Urinary bladder (tissue), 3 donors: ENCODE measurements at regions not wholly inside any gene's neighbourhood (a gene's known extent, or its start where the extent isn't known, plus 50 kb on each side); places are given as distances from the start of the nearest gene placed in this dataset.

Source experiments
- DNase-seq: peaks from one replicate; pipeline ENCODE4 v3.0.0-alpha.2; 2015; ENCODE audit errors: extremely low spot score
- H3K27ac ChIP-seq: one replicate; pipeline ENCODE4 v1.5.1; 2013; ENCODE audit warnings: low read depth, mild to moderate bottlenecking, moderate library complexity
- H3K36me3 ChIP-seq: one replicate; pipeline ENCODE4 v1.6.1; 2013; ENCODE audit warnings: mild to moderate bottlenecking, moderate library complexity; ENCODE audit not compliant: insufficient read depth
- H3K4me1 ChIP-seq: one replicate; pipeline ENCODE4 v1.6.1; 2013; ENCODE audit warnings: mild to moderate bottlenecking, moderate library complexity; ENCODE audit not compliant: insufficient read depth
- H3K4me3 ChIP-seq: one replicate; pipeline ENCODE4 v1.5.1; 2013; ENCODE audit warnings: low read depth, low read length
- WGBS: extraction: QIAGEN DNeasy Blood & Tissue Kit; methylation state at CpG from one replicate; pipeline ENCODE4 v1.1.7; 2013; 5-methylcytosine and 5-hydroxymethylcytosine counted together
- donor health status: healthy with polysubstance abuse.
- donor health status: healthy.

DNA sequence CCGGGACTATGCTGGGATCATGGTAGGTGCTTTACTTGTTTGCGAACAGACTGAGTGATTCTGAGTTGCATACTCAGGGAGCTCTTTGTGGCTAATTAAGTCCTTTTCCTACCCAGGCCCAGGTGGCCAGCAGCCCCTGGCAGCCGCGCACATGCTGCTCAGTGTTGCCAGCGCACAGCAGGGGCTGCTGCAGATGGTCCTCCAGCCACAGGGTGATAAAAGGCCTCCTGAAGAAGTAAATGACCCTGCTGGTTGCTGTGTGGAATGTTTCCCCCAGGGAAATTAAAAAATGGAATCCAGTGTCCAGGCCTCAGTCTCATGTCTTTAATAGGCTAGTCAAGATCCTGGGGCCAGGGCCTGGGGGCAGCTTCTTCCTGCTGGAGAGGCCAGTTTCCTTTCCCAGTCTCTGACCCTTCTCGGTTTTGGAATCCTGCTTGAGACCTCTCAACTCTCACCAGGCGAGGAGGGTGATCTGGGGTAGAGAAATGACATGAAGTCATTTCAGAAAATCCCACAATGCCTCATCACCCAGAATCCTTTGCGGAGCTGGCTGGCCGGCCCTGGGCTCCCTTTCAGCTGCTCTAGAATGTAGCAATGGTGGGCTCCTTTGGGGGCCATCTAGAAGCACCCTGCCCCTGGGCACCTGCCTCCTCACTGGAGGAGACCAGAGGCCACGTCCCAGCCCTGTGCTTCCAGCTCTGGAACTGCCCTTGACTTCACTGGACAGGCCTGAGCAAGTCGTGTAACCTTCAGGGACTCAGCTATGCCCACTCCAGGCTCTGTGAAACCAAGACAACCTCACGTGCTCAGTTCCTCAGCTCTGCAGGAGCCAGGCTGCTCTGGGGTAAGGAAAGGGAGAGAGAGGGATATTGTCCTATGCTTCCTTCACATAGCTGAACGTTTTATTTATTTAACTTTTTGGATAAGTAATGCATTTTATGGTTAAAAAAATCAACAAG lies 131.4 kb downstream of the MRPS6 start:
- Histone ChIP-seq H3K36me3 (no peaks in the 10 kb centered on the region), H3K27ac (no peak overlapping the region), H3K4me3 (no peak overlapping the region), H3K4me1 (no peaks in the 10 kb centered on the region)
- no peak for DNase-seq
- WGBS: 82% methylated on average over 13 of the region's 13 CpGs

DNA sequence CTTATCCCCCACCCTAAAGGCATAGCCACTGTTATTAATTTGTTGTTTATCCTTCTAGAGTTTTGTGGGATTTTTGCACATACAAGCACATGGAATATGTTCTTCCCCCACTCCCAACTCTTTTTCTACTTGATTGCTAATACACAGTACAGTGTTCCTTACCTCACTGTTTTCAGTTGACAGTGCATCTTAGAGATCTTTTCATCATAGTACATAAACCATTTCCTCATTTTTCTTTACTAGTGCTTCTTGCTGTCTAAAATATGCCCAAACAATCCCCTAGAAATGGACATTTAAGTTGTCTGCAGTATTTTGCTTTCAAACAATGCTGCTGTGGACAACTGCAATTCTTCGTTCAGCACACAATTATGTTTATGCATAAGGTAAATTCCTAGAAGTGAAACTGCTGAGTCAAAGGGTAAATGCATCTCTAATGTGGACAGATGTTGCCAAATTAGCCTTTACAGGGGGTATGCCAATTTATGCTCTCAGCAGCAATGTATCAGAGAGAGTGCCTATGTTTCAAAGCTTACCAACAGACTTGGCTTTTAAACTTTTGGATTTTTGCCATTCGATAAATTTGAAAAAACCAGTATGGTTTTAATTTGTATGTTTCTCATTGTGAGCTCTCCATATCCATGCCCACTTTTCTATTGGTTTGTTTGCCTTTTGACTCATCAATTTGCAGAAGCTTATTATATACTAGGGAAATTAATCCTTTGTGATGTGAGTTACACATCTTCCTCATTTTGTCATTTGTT lies 132.6 kb downstream of the MRPS6 start:
- H3K4me3 ChIP-seq: no peak overlapping the region
- H3K27ac ChIP-seq: no peak overlapping the region
- 82% methylated on average over 2 of the region's 2 CpGs for WGBS
- no peak for DNase-seq
- H3K36me3 ChIP-seq: no peaks in the 10 kb centered on the region
- H3K4me1 ChIP-seq: no peaks in the 10 kb centered on the region

DNA sequence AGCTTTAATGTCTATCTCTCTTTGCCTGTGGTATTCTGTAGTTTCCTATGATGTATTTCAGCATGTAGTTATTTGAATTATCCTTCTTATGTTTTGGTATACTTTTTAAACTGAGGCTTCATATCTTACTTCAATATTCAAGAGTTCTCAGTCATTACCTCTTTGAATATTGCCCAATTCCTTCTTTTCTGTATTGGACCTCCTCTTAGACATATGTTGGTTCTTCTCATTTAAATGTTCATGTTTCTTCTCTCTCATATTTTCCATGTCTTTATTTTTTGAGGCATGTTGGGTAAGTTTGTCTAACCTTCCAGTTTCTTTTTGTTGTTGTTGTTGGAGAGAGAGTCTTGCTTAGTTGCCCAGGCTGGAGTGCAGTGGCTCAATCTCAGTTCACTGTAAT lies 140.6 kb downstream of the MRPS6 start:
- Histone ChIP-seq H3K27ac (no peak overlapping the region), H3K4me1 (no peaks in the 10 kb centered on the region), H3K36me3 (no peaks in the 10 kb centered on the region), H3K4me3 (no peak overlapping the region)
- DNase-seq: no peak

DNA sequence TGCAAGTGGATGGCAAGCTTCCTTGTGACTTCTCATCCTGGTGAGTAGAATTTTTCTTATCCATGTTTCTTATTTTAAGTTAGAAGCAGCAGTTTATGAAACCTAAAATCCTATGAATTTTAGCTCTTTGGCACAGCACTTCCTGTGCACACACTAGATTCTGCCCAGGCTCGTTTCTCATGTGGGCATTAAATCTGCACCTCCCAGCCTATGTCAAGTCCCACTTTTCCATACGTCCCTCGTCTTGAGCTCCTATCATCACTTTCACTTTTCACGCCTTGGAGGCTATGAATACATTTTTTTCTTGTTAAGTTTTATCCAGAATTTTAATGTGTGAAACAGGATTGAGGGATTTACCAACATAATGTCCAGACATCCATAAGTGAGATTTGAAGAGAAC lies 142.1 kb downstream of the MRPS6 start:
- 71% methylated on average over 4 of the region's 4 CpGs for WGBS
- H3K27ac ChIP-seq: no peak overlapping the region
- H3K36me3 ChIP-seq: no peaks in the 10 kb centered on the region
- no peak overlapping the region for H3K4me3 ChIP-seq
- DNase-seq: no peak
- no peaks in the 10 kb centered on the region for H3K4me1 ChIP-seq

DNA sequence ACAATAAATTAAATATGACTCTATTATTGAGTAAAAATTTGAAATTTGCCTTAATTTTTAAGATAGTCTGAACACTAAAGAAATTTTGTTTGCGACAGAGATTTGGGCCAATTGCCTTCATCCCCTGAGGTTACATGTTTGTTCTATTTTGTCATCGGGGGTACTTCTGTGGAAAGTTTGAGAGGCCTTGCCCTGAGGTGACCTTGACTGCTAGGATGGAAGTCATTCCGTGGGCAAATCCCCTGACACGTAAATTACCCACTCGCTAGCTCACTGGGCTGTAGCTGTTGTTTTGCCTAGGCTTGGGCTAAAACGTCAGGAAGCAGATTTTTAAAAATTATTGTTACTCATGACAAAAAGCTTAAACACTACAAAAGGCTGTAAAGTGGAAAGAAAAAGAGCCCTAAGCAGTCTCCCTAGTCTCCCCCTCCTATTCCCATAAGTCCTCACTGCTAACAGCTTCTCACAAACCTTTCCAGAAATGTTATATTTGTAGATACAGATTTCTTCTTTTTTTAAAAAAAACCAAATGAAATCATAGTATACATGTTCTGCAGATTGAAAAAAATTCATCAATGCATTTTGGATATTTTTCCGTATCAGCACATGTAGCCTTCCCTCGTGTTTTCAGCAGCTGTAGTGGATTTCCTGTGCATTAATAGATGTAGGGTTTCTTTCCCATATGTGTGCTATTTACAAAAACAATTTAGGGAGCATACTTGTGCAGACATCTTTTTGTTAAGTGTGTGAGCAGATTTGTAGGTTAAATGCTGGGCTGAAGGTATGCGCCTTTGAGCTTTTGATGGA lies 142.7 kb downstream of the MRPS6 start:
- no peak overlapping the region for H3K27ac ChIP-seq
- WGBS: 59% methylated on average over 9 of the region's 9 CpGs
- no peaks in the 10 kb centered on the region for H3K36me3 ChIP-seq
- H3K4me3 ChIP-seq: no peak overlapping the region
- H3K4me1 ChIP-seq: no peaks in the 10 kb centered on the region
- no peak for DNase-seq

DNA sequence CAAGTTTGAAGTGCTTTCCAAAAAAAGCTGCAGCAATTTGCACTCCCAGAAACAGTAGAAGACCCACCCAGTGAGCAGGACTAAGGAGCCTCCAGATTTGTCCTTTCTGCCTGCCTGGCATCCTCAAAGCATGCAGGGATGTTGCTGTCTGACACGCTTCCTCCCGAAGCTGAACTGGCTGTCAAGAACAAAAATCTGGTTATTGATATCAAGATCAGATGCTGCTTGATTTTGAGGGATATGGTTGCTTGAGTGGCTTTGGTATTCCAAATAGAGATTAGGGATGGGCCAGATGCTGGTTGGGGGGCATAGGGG lies 143.3 kb downstream of the MRPS6 start:
- Histone ChIP-seq H3K27ac (no peak overlapping the region), H3K4me1 (no peaks in the 10 kb centered on the region), H3K36me3 (no peaks in the 10 kb centered on the region), H3K4me3 (no peak overlapping the region)
- WGBS: 28% methylated on average over 2 of the region's 2 CpGs
- DNase-seq: no peak

DNA sequence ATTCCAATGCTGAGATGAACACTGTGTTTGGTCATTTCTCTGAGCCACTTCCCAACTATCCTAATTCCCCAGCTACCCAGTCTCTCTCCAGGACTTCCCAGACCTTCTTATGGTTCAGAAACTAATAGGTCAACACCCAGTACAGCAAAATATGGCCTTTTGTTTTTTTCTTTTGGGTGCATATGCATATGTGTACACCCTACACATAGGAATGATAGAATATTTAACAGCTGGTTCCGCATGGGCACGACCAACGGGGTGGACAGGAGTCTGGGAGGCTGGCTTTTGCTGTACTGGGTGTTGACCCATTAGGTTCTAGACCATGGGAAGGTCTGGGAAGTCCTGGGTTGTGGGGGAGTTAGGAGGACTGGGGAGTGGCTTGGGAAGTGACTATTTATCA lies 143.9 kb downstream of the MRPS6 start:
- WGBS: 96% methylated on average over 3 of the region's 3 CpGs

DNA sequence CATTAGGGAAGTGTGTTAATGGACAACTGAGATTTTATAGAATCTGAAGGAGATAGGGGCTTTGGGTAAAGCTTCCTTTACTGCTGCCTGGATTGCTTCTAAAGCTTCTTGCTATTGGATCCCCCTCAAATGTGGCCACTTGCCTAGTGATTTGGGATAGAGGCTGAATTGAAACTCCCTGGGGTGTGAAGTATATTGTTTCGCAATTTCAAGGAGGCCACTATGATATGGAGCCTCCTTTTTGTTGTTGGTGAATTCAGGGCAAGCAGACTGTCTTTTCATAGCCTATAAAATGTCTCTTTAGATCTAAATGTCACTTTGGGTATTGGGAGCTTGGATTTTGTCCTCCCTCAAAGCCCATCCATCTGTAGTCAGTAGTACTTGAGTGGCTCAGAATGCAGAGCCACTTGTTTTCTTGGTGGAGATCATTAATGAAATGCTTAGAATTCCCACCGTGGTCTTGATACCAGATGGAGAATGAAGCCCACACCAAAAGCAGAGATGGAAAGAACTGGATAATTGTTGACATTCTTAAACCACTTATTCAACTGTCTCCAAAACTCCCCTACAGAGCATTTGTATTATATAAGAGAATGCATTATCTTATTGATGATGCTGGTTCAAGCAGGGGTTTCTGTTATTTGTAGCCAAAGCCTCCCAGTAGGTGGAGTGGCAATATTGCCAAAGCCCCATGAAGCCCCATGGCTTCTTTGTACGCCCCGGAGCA lies 144.3 kb upstream of the KCNE2 start:
- Histone ChIP-seq H3K27ac (no peak overlapping the region), H3K36me3 (no peaks in the 10 kb centered on the region), H3K4me1 (peaks cover 1% of the 10 kb centered on the region), H3K4me3 (no peak overlapping the region)
- DNase-seq: no peak
- 85% methylated on average over 4 of the region's 4 CpGs for WGBS

More for the DNA sequence above, 143.9 kb downstream of the MRPS6 start:
- no peaks in the 10 kb centered on the region for H3K4me1 ChIP-seq
- H3K27ac ChIP-seq: no peak overlapping the region
- H3K36me3 ChIP-seq: no peaks in the 10 kb centered on the region
- H3K4me3 ChIP-seq: no peak overlapping the region
- no peak for DNase-seq

DNA sequence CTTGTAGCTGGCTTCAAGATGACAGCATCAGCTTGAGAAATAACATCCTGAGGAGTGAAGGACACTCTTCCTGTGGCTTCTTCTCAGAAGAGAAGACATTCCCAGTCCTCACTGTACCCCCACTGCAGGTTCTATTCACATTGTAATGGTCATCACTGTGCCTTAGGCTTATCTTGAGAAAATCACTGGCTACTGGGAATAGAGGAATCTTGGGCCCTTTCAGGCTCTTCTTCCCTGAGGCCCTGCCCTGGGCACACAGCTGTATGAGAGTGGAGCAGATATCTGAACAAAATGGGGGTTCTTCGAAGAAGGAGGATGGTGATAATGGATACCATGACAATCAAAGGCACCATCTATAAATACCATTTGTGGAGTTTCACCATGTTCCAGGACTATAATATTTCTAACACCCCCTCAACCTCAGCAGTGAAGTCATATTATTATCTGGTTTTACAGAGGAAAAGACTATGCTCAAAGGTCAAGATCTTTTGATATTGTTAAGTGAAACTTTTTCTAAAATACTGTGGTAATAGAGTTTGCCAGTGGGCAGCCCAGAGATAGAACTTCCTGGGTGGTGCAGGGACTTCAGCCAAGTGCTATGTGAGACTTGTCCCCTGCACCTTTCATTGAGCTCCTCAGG lies 143.1 kb upstream of the KCNE2 start:
- Histone ChIP-seq H3K4me1 (peaks cover 1% of the 10 kb centered on the region), H3K4me3 (no peak overlapping the region), H3K27ac (no peak overlapping the region), H3K36me3 (no peaks in the 10 kb centered on the region)
- no peak for DNase-seq
- WGBS: 95% methylated on average over 1 of the region's 1 CpG

DNA sequence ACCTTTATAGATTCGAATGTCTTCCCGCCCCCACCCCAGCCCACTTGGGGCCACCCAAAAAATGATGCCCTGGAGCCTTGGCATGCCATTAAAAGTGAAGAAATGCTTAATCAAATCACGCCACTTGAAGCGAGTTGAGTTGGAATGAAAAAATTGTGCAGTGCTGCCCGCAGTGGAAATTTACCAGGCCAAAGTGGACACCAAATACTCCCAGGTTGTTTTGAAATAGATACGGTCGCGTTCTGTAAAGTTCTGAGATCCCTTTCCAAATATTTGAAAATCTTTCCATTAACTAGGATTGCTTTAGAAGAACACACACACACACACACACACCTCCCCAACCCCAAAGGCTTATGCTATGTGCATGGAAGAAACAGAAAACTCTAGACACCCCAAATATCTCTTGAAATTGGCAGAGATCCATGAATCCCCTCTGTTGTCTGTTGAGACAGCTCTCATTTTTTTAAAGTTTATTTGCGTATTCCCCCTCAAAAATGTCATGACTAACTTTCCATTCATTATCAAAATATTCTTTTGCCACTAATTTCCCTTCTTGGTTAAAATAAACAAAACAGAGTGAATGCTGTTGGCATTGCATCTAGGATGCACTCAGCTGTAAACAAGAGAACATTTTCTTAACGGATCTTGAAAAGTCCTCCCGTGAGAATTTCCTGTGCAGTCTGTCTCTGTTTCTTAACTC lies 142.3 kb upstream of the KCNE2 start:
- no peak for DNase-seq
- WGBS: 73% methylated on average over 11 of the region's 11 CpGs
- no peaks in the 10 kb centered on the region for H3K36me3 ChIP-seq
- no peak overlapping the region for H3K27ac ChIP-seq
- H3K4me1 ChIP-seq: peaks cover 1% of the 10 kb centered on the region
- H3K4me3 ChIP-seq: no peak overlapping the region

DNA sequence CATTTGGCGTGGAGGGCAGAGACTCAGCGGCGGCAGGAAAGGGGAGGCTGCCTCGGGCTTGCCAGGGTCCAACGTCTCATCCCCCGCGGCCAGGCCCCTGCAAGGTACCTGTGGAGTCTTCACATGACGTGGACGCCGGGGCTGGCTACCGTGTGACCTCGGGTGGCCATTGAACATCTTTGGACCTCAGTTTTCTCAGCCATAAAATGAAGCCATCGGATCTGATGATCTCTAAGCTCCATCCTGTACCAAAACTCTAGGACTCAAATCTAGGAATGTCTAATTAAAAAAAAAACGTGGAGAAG lies 141.8 kb upstream of the KCNE2 start:
- WGBS: 86% methylated on average over 14 of the region's 14 CpGs
- Histone ChIP-seq H3K4me3 (no peak overlapping the region), H3K36me3 (no peaks in the 10 kb centered on the region), H3K4me1 (peaks cover 1% of the 10 kb centered on the region), H3K27ac (no peak overlapping the region)
- DNase-seq: no peak

DNA sequence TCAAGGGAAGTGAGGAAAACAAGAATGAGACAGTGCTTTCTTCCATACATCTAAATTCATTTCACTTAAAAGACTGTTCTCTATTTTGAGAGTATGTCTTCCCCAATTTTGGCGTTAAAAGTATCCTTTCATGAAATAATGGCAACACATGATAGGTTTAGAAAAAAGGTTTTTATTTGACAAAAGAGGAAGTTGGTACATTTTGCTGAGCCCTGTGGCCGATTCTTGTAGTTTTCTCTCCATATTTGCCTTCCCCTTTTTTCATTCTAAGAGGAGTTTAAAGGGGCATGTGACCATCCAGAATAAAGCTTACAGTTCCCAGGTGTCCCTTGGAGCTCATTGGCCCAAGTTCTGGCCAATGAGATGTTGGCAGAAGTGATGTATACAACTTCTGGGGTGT lies 140.4 kb upstream of the KCNE2 start:
- Histone ChIP-seq H3K36me3 (no peaks in the 10 kb centered on the region), H3K4me3 (no peak overlapping the region), H3K27ac (no peak overlapping the region), H3K4me1 (peaks cover 1% of the 10 kb centered on the region)
- DNase-seq: no peak
- WGBS: 86% methylated on average over 2 of the region's 2 CpGs
